GM23248 (cell line): ENCODE measurements at regions not wholly inside any gene's neighbourhood (a gene's known extent, or its start where the extent isn't known, plus 50 kb on each side); places are given as distances from the start of the nearest gene placed in this dataset.

Experiments
- EZH2 ChIP-seq: fragments of 200-600 bp; sonication (generic); IDR thresholded peaks from 2 replicates; pipeline ENCODE4 v1.6.1; 2018; ENCODE audit warnings: antibody characterized with exemption, mild to moderate bottlenecking; ENCODE audit not compliant: insufficient read depth, poor library complexity, severe bottlenecking
- EZH2phosphoT487 ChIP-seq: fragments of 200-600 bp; sonication (generic); IDR thresholded peaks from 2 replicates; pipeline ENCODE4 v1.6.1; 2018; ENCODE audit warnings: antibody characterized with exemption, moderate library complexity, mild to moderate bottlenecking, low read depth; ENCODE audit not compliant: insufficient read depth

DNA sequence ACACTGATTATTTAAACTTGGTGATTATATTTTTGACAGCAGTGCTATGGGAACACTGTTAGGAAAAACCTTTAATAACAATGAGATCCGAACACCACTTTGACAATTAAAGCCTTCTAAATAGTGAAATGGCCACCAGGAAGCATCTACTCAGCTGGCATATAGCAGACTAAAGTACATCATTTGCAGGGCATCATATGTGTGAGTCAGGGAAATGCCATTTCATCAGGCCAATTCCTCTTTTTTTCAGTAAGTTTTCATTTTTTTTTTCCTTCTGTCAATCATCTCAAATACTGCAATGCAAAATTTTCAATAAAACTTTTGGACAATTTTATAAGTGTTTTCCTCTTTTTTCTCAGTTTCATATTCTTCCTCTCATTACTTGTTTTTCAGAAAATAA is 521.4 kb upstream of the SEMA3D start:
- no peak for TF ChIP-seq EZH2
- TF ChIP-seq EZH2phosphoT487: no peak
